GM23338 (cell line): ENCODE measurements at regions not wholly inside any gene's neighbourhood (a gene's known extent, or its start where the extent isn't known, plus 50 kb on each side); places are given as distances from the start of the nearest gene placed in this dataset.

ENCODE experiments used
- ATAC-seq: fragments of 200-7000 bp; cut with Tn5 transposase; 3 replicates; pipeline ENCODE4 v1.9.1; 2020
- DNase-seq: peaks from one replicate; pipeline ENCODE4 v3.0.0-alpha.2; 2015; ENCODE audit warnings: low spot score
- H2AFZ ChIP-seq: fragments of 200-600 bp; sonication (generic); 2 replicates; pipeline ENCODE4 v1.8.0; 2016; ENCODE audit warnings: antibody characterized with exemption, mild to moderate bottlenecking, moderate library complexity
- H3F3A ChIP-seq: fragments of 200-600 bp; sonication (generic); replicated peaks from 2 replicates; pipeline ENCODE4 v1.8.0; 2017; ENCODE audit warnings: antibody characterized with exemption, mixed run types, low read depth
- H3K27ac ChIP-seq: fragments of 200-600 bp; sonication (generic); 2 replicates; pipeline ENCODE4 v1.6.1; 2016; ENCODE audit warnings: low read depth
- H3K27me3 ChIP-seq: fragments of 200-600 bp; sonication (generic); 2 replicates; pipeline ENCODE4 v1.8.0; 2016; ENCODE audit warnings: mild to moderate bottlenecking, mixed run types, moderate library complexity; ENCODE audit not compliant: insufficient read depth
- H3K36me3 ChIP-seq: fragments of 200-600 bp; sonication (generic); 2 replicates; pipeline ENCODE4 v1.8.0; 2016; ENCODE audit warnings: mild to moderate bottlenecking; ENCODE audit not compliant: insufficient read depth
- H3K4me1 ChIP-seq: fragments of 200-600 bp; sonication (generic); 2 replicates; pipeline ENCODE4 v1.8.0; 2016; ENCODE audit warnings: mild to moderate bottlenecking, moderate library complexity; ENCODE audit not compliant: insufficient read depth
- H3K4me2 ChIP-seq: fragments of 200-600 bp; sonication (generic); 2 replicates; pipeline ENCODE4 v1.7.1; 2017; ENCODE audit warnings: mixed run types
- H3K4me3 ChIP-seq: fragments of 200-600 bp; sonication (generic); 2 replicates; pipeline ENCODE4 v1.6.1; 2016; ENCODE audit warnings: mixed run types
- H3K79me2 ChIP-seq: fragments of 200-600 bp; sonication (generic); replicated peaks from 2 replicates; pipeline ENCODE4 v1.8.0; 2017; ENCODE audit warnings: mild to moderate bottlenecking; ENCODE audit not compliant: insufficient read depth
- H3K9me2 ChIP-seq: fragments of 200-600 bp; sonication (generic); 2 replicates; pipeline ENCODE4 v1.8.0; 2017; ENCODE audit not compliant: insufficient read depth
- H4K20me1 ChIP-seq: fragments of 200-600 bp; sonication (generic); replicated peaks from 2 replicates; pipeline ENCODE4 v1.8.0; 2017; ENCODE audit warnings: mild to moderate bottlenecking; ENCODE audit not compliant: insufficient read depth
- H3K27ac Mint-ChIP-seq: 2 replicates; pipeline ENCODE4 v1.8.0; 2020; ENCODE audit warnings: inconsistent platforms, mild to moderate bottlenecking, moderate library complexity, mixed read lengths
- H3K27me3 Mint-ChIP-seq: 3 replicates; pipeline ENCODE4 v1.8.0; 2022; ENCODE audit warnings: low read depth, mild to moderate bottlenecking, moderate library complexity, mixed read lengths, inconsistent platforms; ENCODE audit not compliant: insufficient read depth, poor library complexity
- H3K36me3 Mint-ChIP-seq: 3 replicates; pipeline ENCODE4 v1.8.0; 2021; ENCODE audit warnings: low read depth, mild to moderate bottlenecking, inconsistent platforms, moderate library complexity, mixed read lengths
- H3K4me1 Mint-ChIP-seq: 3 replicates; pipeline ENCODE4 v1.8.0; 2020; ENCODE audit warnings: mild to moderate bottlenecking, inconsistent platforms, mixed read lengths
- H3K4me3 Mint-ChIP-seq: 3 replicates; pipeline ENCODE4 v1.8.0; 2021; ENCODE audit warnings: moderate library complexity, mild to moderate bottlenecking, inconsistent platforms, mixed read lengths
- H3K9me3 Mint-ChIP-seq: 3 replicates; pipeline ENCODE4 v1.8.0; 2020; ENCODE audit warnings: moderate library complexity, mild to moderate bottlenecking, inconsistent platforms, mixed read lengths
- CTCF ChIP-seq, 2 experiments: fragments of 200-600 bp in 1 of 2; sonication (generic) in 1 of 2; conservative IDR thresholded peaks; 2 replicates each; pipeline versions ENCODE4 v1.5.1 to v1.6.1; 2016 to 2017; ENCODE audit warnings: antibody characterized with exemption in 2 of 2, low read depth in 2 of 2, mild to moderate bottlenecking in 2 of 2, moderate library complexity in 1 of 2
- ETS1 ChIP-seq: IDR thresholded peaks from 2 replicates; pipeline ENCODE4 v1.6.1; 2016; ENCODE audit warnings: antibody characterized with exemption
- EZH2 ChIP-seq: fragments of 200-600 bp; sonication (generic); IDR thresholded peaks from one replicate; pipeline ENCODE4 v1.8.0; 2017; ENCODE audit warnings: antibody characterized with exemption, mild to moderate bottlenecking, low read depth; ENCODE audit not compliant: unreplicated experiment
- JUNB ChIP-seq: IDR thresholded peaks from one replicate; pipeline ENCODE4 v1.6.1; 2016; ENCODE audit warnings: antibody characterized with exemption; ENCODE audit not compliant: unreplicated experiment
- NANOG ChIP-seq: IDR thresholded peaks from 2 replicates; pipeline ENCODE4 v1.6.1; 2016; ENCODE audit warnings: antibody characterized with exemption, borderline replicate concordance
- STAT1 ChIP-seq: IDR thresholded peaks from one replicate; pipeline ENCODE4 v1.6.1; 2016; ENCODE audit warnings: antibody characterized with exemption; ENCODE audit not compliant: unreplicated experiment
- ZNF462 ChIP-seq: fragments of 250-450 bp; sonication (Bioruptor Pico); IDR thresholded peaks from 2 replicates; pipeline ENCODE4 v1.5.0; 2020; ENCODE audit warnings: mild to moderate bottlenecking, moderate library complexity

GRCh38 chr12:98213556-98213955 lies 301.8 kb upstream of the TMPO start:
- 0 out of 2 replicates have a peak overlapping the region, but pooled peaks have one; percentile 45 for H2AFZ ChIP-seq
- H3K27ac ChIP-seq = no peak overlapping the region
- H3K27me3 ChIP-seq = no peaks in the 10 kb centered on the region
- H3K4me1 ChIP-seq = peaks cover 9% of the 10 kb centered on the region
- Mint-ChIP-seq H3K27ac (no peak overlapping the region), H3K36me3 (no peaks in the 10 kb centered on the region), H3K4me3 (no peak overlapping the region), H3K27me3 (no peaks in the 10 kb centered on the region), H3K4me1 (peaks cover 15% of the 10 kb centered on the region), H3K9me3 (no peaks in the 10 kb centered on the region)
- H3F3A ChIP-seq = no peaks in the 10 kb centered on the region
- no peaks in the 10 kb centered on the region for H3K79me2 ChIP-seq
- H3K9me2 ChIP-seq = peaks cover 4% of the 10 kb centered on the region; the same call in 1 of the 2 replicates
- H3K4me2 ChIP-seq = no peak overlapping the region
- DNase-seq (no peak), ATAC-seq (peak; percentile 54)
- no peaks in the 10 kb centered on the region for H4K20me1 ChIP-seq
- H3K36me3 ChIP-seq = no peaks in the 10 kb centered on the region
- TF ChIP-seq CTCF (conservative IDR thresholded peaks at IDR 0.05; ENCODE audit: low read depth in 2 of 2) = no peak
- TF ChIP-seq NANOG = no peak
- TF ChIP-seq ZNF462 (CRISPR knock-in tag) = no peak
- TF ChIP-seq JUNB = no peak
- H3K4me3 ChIP-seq = no peak overlapping the region

GRCh38 chr12:98217257-98217656 lies 298.1 kb upstream of the TMPO start:
- Histone ChIP-seq H2AFZ (no peak overlapping the region), H3K79me2 (no peaks in the 10 kb centered on the region), H3K9me2 (peaks cover 4% of the 10 kb centered on the region; the same call in 1 of the 2 replicates), H3K4me2 (no peak overlapping the region), H3K27ac (no peak overlapping the region), H3K36me3 (no peaks in the 10 kb centered on the region), H3K4me1 (peaks cover 33% of the 10 kb centered on the region), H3F3A (no peaks in the 10 kb centered on the region), H3K4me3 (no peak overlapping the region), H4K20me1 (no peaks in the 10 kb centered on the region), H3K27me3 (no peaks in the 10 kb centered on the region)
- H3K4me3 Mint-ChIP-seq = no peak overlapping the region
- H3K27ac Mint-ChIP-seq = no peak overlapping the region
- H3K36me3 Mint-ChIP-seq = no peaks in the 10 kb centered on the region
- ATAC-seq = no peak
- no peaks in the 10 kb centered on the region for H3K27me3 Mint-ChIP-seq
- peaks cover 29% of the 10 kb centered on the region for H3K4me1 Mint-ChIP-seq
- H3K9me3 Mint-ChIP-seq = no peaks in the 10 kb centered on the region
- no peak for DNase-seq
- TF ChIP-seq STAT1 (no peak), EZH2 (no peak), ETS1 (no peak)
